GM12878 (cell line): ENCODE measurements at regions not wholly inside any gene's neighbourhood (a gene's known extent, or its start where the extent isn't known, plus 50 kb on each side); places are given as distances from the start of the nearest gene placed in this dataset.

Experiments
- ATAC-seq: fragments of 200-7000 bp; cut with Tn5 transposase; 3 replicates; pipeline ENCODE4 v1.9.1; 2020; ENCODE audit warnings: mild to moderate bottlenecking, moderate library complexity
- BruUV-seq: library from RNA; stranded (reverse); fragments of 400-500 nt; replicated peaks from 2 replicates; lab custom pipeline; 2021; lab: Mats Ljungman, UMichigan
- CTCF ChIA-PET: fragments of 300-600 bp; sonication (Branson Sonifier 250); formaldehyde crosslinking; extraction: SDS; loops from one replicate; lab custom pipeline; 2021; ENCODE audit warnings: inconsistent platforms; lab: Yijun Ruan, JAX
- POLR2A ChIA-PET: fragments of 350-600 bp; formaldehyde crosslinking; extraction: SDS; loops from one replicate; lab custom pipeline; 2021; ENCODE audit warnings: inconsistent platforms; lab: Charles Lee
- RAD21 ChIA-PET: fragments of 300-600 bp; sonication (Branson Sonifier 250); formaldehyde crosslinking; loops from one replicate; lab custom pipeline; 2023; ENCODE audit warnings: antibody characterized with exemption; ENCODE audit not compliant: unreplicated experiment; lab: Charles Lee
- SMC1A ChIA-PET: fragments of 300-600 bp; sonication (Branson Sonifier 250); formaldehyde crosslinking; loops from one replicate; lab custom pipeline; 2023; ENCODE audit not compliant: unreplicated experiment, uncharacterized antibody; lab: Charles Lee
- DNase-seq: peaks from one replicate; pipeline ENCODE4 v3.0.0-alpha.2; 2011; ENCODE audit warnings: low read depth, low spot score
- FAIRE-seq: peaks from 3 replicates; lab custom pipeline; 2011; peaks lifted over from hg19 to GRCh38; lab: Jason Lieb, UNC
- H2AFZ ChIP-seq: 2 replicates; pipeline ENCODE4 v1.6.0; 2011; ENCODE audit warnings: low read depth, low read length, control low read depth; ENCODE audit not compliant: control insufficient read depth
- H3K27ac ChIP-seq: 2 replicates; pipeline ENCODE4 v1.5.1; 2011; ENCODE audit warnings: control low read depth; ENCODE audit not compliant: control insufficient read depth, insufficient read depth
- H3K27me3 ChIP-seq, 2 experiments: replicated peaks in 1 of 2; 2 replicates each; pipeline versions ENCODE4 v1.6.0 to v1.6.1; 2011; ENCODE audit warnings: low read length in 1 of 2; ENCODE audit not compliant: control insufficient read depth in 2 of 2, insufficient read depth in 2 of 2
- H3K36me3 ChIP-seq, 2 experiments: 2 replicates each; pipeline ENCODE4 v1.5.1; 2011; ENCODE audit warnings: low read length in 1 of 2; ENCODE audit not compliant: control insufficient read depth in 2 of 2, insufficient read depth in 2 of 2
- H3K4me1 ChIP-seq: 2 replicates; pipeline ENCODE4 v1.6.1; 2011; ENCODE audit warnings: mild to moderate bottlenecking, low read length, moderate library complexity, mixed read lengths; ENCODE audit not compliant: control insufficient read depth, insufficient read depth
- H3K4me2 ChIP-seq: 2 replicates; pipeline ENCODE4 v1.6.0; 2011; ENCODE audit warnings: control low read depth; ENCODE audit not compliant: control insufficient read depth, insufficient read depth
- H3K4me3 ChIP-seq: fragments of 200-600 bp; sonication (generic); 2 replicates; pipeline ENCODE4 v1.5.1; 2016
- H3K79me2 ChIP-seq: 2 replicates; pipeline ENCODE4 v1.6.0; 2011; ENCODE audit warnings: low read length; ENCODE audit not compliant: control insufficient read depth, insufficient read depth
- H3K9ac ChIP-seq: 2 replicates; pipeline ENCODE4 v1.8.0; 2011; ENCODE audit warnings: low read length, control low read depth, mixed read lengths; ENCODE audit not compliant: control insufficient read depth, insufficient read depth
- H3K9me3 ChIP-seq: replicated peaks from 3 replicates; pipeline ENCODE4 v1.5.1; 2011; ENCODE audit warnings: mild to moderate bottlenecking, low read length; ENCODE audit not compliant: control insufficient read depth, insufficient read depth
- H4K20me1 ChIP-seq: 2 replicates; pipeline ENCODE4 v1.6.0; 2011; ENCODE audit not compliant: control insufficient read depth, insufficient read depth
- CEBPB ChIP-seq, 2 experiments: fragments of 150-350 bp in 1 of 2; IDR thresholded peaks; 2 replicates each; pipeline ENCODE4 v1.6.1; 2012 to 2014; ENCODE audit warnings: low read depth in 2 of 2, low read length in 2 of 2, borderline replicate concordance in 1 of 2, inconsistent platforms in 1 of 2
- CHD2 ChIP-seq: IDR thresholded peaks from 2 replicates; pipeline ENCODE4 v1.6.1; 2011; ENCODE audit warnings: low read depth, low read length, improper control_type of control experiment, borderline replicate concordance
- E4F1 ChIP-seq: fragments of 450-650 bp; IDR thresholded peaks from 2 replicates; pipeline ENCODE4 v1.6.1; 2018; ENCODE audit warnings: borderline replicate concordance, mild to moderate bottlenecking; ENCODE audit not compliant: partially characterized antibody
- EGR1 ChIP-seq, 2 experiments: IDR thresholded peaks; 1 replicate in 1 of 2; 2 replicates in 1 of 2; pipeline ENCODE4 v1.6.1; 2011 to 2012; ENCODE audit warnings: low read depth in 2 of 2, low read length in 2 of 2, borderline replicate concordance in 1 of 2, mild to moderate bottlenecking in 1 of 2, moderate library complexity in 1 of 2
- IRF3 ChIP-seq: fragments of 450-650 bp; IDR thresholded peaks from 2 replicates; pipeline ENCODE4 v1.6.1; 2014; ENCODE audit warnings: mild to moderate bottlenecking
- IRF4 ChIP-seq: IDR thresholded peaks from 2 replicates; pipeline ENCODE4 v1.6.1; 2011; ENCODE audit warnings: low read depth, low read length
- JUNB ChIP-seq: IDR thresholded peaks from 2 replicates; pipeline ENCODE4 v1.6.1; 2016; ENCODE audit warnings: antibody characterized with exemption, mild to moderate bottlenecking
- KLF5 ChIP-seq: fragments of 450-650 bp; IDR thresholded peaks from 2 replicates; pipeline ENCODE4 v1.6.1; 2014; ENCODE audit warnings: mild to moderate bottlenecking; ENCODE audit not compliant: partially characterized antibody
- RELA ChIP-seq: fragments of 450-650 bp; IDR thresholded peaks from 2 replicates; pipeline ENCODE4 v1.8.0; 2014; ENCODE audit warnings: borderline replicate concordance; ENCODE audit not compliant: partially characterized antibody
- TCF3 ChIP-seq: IDR thresholded peaks from 2 replicates; pipeline ENCODE4 v1.6.1; 2012; ENCODE audit warnings: low read depth, mild to moderate bottlenecking, low read length, borderline replicate concordance; ENCODE audit not compliant: insufficient read depth
- TCF7 ChIP-seq: IDR thresholded peaks from 2 replicates; pipeline ENCODE4 v1.6.1; 2014; ENCODE audit warnings: antibody characterized with exemption, borderline replicate concordance
- USF1 ChIP-seq: IDR thresholded peaks from 2 replicates; pipeline ENCODE4 v1.6.1; 2011; ENCODE audit warnings: borderline replicate concordance, low read depth, mild to moderate bottlenecking, moderate library complexity, mixed read lengths, low read length; ENCODE audit not compliant: insufficient read depth; ENCODE audit errors: extremely low read length
- ZNF217 ChIP-seq: fragments of 450-650 bp; IDR thresholded peaks from 2 replicates; pipeline ENCODE4 v1.6.1; 2017; ENCODE audit warnings: antibody characterized with exemption, mild to moderate bottlenecking
- ZNF274 ChIP-seq: IDR thresholded peaks from one replicate; pipeline ENCODE4 v1.8.0; 2011; ENCODE audit not compliant: insufficient read length, insufficient read depth
- ZNF592 ChIP-seq: fragments of 450-650 bp; IDR thresholded peaks from 2 replicates; pipeline ENCODE4 v1.6.1; 2017; ENCODE audit warnings: mild to moderate bottlenecking, moderate library complexity
- WGBS: methylation state at CpG from one replicate; pipeline ENCODE4 v1.1.6; 2016; ENCODE audit warnings: low lambda C conversion rate; ENCODE audit not compliant: insufficient replicate concordance, insufficient coverage; ENCODE audit errors: missing lambda C conversion rate; 5-methylcytosine and 5-hydroxymethylcytosine counted together
- in situ Hi-C: fragments of 300-500 bp; cut with MboI; formaldehyde crosslinking; loops from 9 replicates; pipeline ENCODE4 v1.14.3; 2018; ENCODE audit warnings: mixed read lengths
- intact Hi-C: fragments of 100-400 bp; cut with micrococcal nuclease; formaldehyde crosslinking; loops from one replicate; pipeline ENCODE4 v1.14.2; 2022; ENCODE audit not compliant: unreplicated experiment

DNA sequence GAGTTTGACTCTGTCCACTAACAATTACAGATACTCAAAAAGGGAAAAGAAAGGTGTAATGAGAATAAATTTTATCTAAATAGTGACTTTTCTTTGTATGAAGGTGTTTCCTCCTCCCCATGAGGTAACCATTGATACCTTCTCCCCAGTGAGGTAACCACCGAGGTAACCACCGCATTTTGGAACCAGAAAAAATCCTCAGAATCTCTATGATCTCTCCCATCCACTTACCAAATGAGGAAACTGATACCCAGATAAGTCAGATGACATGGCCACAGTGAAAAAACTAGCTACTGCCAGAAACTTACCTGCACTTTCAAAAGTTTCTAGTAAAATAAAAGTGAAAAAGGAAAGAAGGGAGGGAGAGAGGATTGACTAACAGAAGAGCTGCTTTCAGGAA lies 124.0 kb upstream of the FNDC3A start:
- intact Hi-C loops (no loop called here), in situ Hi-C loops (no loop called here)
- ATAC-seq (no peak), FAIRE-seq (no peak), DNase-seq (no peak)
- no peak overlapping the region for H2AFZ ChIP-seq
- ChIA-PET POLR2A (no interaction called here), SMC1A (interaction anchor here (1.6 to 1.7 kb wide), 2 partner anchors 11 to 22 kb away, joined by 4 read pairs; no protein-coding TSS in a partner anchor), CTCF (interaction anchor here (1.3 kb wide), 1 partner anchor 20 kb away, joined by 4 read pairs; no protein-coding TSS in a partner anchor), RAD21 (no interaction called here)
- H3K27ac ChIP-seq = no peak overlapping the region
- no peak overlapping the region for H3K4me3 ChIP-seq
- whole genome bisulfite sequencing = 51% methylated on average over 2 of the region's 2 CpGs
- no peaks in the 10 kb centered on the region for H4K20me1 ChIP-seq
- H3K79me2 ChIP-seq = no peaks in the 10 kb centered on the region
- H3K36me3 ChIP-seq = no peaks in the 10 kb centered on the region
- no TSS peak for BruUV-seq
- no peaks in the 10 kb centered on the region for H3K27me3 ChIP-seq
- H3K4me1 ChIP-seq = no peaks in the 10 kb centered on the region
- no peak overlapping the region for H3K9ac ChIP-seq
- H3K4me2 ChIP-seq = no peak overlapping the region
- H3K9me3 ChIP-seq = no peaks in the 10 kb centered on the region
- TF ChIP-seq CEBPB (IDR thresholded peaks at IDR 0.05; ENCODE audit: borderline replicate concordance in 1 of 2, low read depth in 2 of 2, low read length in 2 of 2) (no peak), JUNB (no peak), ZNF274 (no peak), TCF3 (no peak), ZNF217 (no peak), TCF7 (no peak), EGR1 (IDR thresholded peaks at IDR 0.05; ENCODE audit: borderline replicate concordance in 1 of 2, low read depth in 2 of 2, low read length in 2 of 2) (no peak), IRF4 (no peak), IRF3 (no peak), USF1 (no peak), RELA (no peak), CHD2 (no peak), ZNF592 (no peak), KLF5 (no peak), E4F1 (no peak)
